ENCODE measurements at regions not wholly inside any gene's neighbourhood (a gene's known extent, or its start where the extent isn't known, plus 50 kb on each side); places are given as distances from the start of the nearest gene placed in this dataset.

DNA sequence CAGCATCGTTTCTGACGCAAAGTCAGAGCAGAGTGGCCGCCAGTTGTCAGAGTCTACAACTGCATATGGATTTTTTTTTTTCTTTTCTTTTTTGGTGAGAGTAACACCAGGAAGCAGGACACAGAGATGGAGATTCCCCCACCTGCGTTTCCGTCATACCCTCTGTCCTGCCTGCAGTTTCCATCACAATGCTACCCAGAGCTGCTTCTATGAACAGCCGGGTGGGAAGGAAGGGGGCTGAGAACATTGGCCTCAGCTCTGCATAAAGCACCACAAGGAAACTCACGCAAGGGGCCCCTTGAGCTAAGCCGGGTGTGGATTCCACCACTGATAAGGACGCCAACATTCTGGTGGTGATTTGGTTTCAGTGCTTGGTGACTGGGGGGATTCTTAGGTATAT, 183.5 kb upstream of the AFDN start:
- no peak for DNase-seq

DNA sequence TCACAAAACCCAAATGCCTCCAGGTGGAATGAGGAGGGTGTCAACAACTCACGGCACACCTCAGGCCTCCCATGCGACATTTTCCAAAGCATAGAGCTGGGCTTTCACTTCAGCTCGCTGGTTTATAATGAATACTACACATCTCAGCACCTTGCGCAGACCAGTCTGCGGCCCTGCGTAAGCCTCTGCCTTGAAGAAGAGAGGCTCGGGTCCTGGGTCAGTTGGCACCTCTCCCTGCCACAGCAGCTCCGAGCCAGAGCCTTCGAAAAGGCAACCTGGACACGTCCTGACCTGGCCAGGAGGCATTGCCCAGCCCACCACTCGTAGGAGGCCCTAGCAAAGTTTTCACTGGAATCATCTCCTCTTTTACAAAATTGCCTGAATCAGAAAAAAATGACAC, 183.0 kb upstream of the AFDN start:
- no peak for DNase-seq

DNA sequence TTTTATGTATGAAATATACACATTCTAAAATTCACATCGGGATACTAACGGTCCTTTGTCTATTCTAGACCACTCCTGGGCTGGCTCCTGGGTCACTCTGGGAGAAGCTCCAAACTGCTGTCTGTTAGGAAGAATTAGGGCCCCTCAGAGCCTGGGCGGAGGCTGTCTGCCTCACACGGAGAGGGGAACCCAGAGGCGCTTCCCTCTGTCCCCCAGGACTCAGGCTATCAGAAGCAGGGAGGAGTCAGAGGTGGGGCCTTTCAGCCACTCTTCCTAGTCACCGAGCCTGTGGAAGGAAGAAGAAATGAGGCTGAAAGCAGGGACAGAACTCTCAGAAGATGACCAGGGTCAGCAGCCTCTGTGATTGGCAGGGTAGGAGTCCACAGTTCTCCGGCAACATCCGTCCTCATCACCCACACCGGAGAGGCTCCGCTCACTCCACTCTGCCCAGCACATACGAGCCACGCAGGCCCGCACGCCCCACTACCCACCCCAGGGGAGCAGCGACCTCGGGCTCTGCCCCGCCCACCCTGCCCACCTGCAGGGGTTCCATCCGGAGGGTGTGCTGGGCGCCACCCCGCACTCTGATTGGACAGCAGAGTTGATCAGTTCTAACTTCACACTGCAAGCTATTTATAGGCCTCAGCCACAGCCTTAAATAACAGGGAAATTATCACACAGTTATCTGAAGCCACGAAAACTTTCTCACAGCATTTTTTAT, 182.1 kb upstream of the AFDN start:
- no peak for DNase-seq

DNA sequence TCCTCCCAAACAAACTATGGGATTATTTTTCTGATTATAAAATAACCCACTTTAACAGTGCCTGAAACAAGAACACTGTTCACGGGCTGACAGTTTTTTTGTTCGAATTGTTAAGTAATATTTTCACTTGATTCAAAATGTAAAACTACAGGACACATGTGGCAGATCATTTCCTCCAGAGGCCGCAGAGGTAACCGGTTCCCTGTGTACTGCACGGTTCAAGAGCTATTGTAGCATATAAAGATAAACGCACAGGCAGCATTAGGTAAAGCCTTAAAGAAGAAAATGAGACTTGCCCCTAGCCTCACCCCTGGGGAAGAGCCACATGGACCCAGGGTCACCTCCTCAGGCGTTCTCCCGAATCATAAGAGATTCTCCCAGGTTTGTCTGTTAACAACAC, 181.3 kb upstream of the AFDN start:
- no peak for DNase-seq

DNA sequence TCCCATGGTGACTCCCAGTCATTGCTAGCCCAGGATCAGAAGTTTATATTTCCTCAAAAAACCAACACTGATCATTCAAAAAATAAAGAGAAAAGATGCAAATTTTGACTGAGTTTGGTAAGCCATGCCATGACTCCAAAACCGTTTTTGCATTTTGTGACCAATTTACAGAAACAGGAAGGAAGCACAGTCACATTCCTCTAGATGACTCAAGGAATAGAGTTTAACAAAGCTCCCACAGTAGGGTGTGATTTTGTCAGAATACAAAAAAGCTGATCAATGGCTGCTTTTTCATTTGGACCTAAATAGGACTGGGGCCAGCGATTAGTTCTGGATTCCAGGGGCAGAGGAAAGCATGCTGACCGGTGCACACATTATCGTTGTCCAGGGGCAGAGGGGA, 179.4 kb upstream of the AFDN start:
- DNase-seq = no peak

DNA sequence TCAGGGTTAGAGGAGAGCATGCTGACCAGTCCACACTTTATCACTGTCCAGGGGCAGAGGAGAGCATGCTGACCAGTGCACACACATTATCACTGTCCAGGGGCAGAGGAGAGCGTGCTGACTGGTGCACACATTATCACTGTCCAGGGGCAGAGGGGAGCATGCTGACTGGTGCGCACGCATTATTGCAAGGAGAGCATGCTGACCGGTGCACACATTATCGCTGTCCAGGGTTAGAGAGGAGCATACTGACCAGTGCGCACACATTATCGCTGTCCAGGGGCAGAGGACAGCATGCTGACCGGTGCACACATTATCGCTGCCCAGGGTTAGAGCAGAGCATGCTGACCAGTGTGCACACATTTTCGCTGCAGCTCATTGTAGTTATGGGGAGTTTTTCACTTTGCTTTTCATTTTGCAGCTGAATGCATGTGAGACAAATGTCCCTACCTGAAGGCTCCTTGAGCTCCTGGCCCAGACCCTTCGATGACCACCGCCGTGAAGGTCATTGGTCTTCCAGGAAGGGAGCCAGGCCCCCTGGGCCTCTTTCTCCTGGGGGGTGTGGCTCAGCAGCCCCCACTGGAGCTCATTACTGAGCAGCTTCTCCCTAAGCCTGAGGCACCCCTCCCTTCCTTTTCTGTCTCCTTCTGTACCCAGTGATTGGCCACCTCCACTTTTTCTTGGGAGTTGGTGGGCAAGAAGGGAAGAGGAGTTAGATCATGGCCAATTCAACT, 178.8 kb upstream of the AFDN start:
- no peak for DNase-seq

DNA sequence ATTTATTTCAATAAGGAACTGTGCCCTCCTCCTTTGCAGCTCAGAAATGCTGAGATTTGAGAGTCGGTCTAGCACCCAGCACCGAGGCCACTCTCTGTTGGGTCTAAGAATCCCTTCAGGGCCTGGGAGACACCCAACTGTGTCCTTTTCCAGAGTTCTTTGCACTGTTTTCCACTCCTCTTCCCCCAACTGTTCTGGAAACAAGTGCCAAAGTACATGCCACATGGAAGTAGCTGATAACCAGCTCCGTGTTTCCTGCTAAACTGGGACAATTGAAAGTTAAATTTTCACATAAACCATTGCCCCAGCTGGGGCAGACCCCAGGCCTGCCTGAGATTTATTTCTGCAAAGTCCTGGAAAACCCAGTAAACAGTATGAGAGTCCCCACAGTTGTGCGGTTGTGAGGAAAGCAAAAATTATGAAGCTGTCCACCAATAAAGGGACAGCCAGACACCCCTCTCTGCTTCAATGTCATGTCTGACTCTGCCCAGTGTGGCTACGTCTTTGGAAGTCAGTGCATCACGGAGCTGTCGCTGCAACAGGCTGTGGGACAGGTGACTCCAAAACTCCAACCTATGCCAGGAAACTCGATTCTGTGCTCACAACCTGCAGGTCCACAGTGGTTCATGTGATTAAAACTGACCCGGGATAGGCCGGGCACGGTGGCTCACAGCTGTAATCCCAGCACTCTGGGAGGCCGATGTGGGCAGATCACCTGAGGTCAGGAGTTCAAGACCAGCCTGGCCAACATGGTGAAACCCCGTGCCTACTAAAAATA, 178.0 kb upstream of the AFDN start:
- DNase-seq = no peak

DNA sequence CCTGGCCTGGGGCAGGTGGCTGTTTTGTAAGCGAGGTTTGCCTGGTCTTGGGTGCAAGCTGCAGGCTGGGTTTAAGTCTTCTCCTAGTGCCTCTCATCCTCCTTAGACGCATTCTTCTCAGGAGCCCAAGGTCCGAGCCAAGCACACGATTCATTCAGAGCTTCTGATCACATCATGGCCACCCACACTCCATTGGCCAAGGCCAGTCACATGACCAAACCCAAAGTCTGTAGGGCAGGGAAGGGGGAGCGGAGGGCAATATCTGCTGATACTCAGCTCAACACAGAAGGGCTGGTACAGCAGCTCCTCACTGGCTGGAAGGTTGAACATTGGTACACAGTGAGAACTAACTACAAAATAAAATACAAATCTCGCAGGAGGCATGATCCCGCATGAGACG, 177.2 kb upstream of the AFDN start:
- no peak for DNase-seq

DNA sequence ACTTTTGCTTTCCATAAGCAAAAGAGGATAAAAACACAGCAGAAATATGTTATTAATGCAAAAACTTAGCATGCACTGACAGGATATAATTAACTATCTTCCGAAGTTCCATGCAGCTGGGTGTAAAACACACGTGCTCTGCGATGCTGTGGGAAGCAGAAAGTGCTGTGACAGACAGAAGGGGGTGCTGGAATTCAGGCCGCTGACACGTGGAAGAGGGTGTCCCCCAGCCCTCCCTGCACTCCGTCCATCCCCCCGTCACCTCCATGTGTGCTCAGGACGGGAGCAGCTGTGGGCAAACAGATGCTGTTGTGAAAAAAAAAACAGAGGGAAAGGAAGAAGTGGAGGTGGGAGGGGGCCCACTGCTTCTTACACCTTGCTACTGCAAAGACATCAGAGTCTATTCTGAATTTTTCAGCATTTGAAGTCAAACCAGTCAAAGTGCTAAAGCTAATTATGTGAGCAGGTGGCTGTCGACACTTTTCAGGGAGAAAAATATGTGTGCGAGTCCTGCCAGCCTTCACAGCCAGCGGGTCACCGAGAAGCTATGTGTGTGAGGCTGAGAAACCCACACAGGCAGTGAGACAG, 175.9 kb upstream of the AFDN start:
- no peak for DNase-seq

DNA sequence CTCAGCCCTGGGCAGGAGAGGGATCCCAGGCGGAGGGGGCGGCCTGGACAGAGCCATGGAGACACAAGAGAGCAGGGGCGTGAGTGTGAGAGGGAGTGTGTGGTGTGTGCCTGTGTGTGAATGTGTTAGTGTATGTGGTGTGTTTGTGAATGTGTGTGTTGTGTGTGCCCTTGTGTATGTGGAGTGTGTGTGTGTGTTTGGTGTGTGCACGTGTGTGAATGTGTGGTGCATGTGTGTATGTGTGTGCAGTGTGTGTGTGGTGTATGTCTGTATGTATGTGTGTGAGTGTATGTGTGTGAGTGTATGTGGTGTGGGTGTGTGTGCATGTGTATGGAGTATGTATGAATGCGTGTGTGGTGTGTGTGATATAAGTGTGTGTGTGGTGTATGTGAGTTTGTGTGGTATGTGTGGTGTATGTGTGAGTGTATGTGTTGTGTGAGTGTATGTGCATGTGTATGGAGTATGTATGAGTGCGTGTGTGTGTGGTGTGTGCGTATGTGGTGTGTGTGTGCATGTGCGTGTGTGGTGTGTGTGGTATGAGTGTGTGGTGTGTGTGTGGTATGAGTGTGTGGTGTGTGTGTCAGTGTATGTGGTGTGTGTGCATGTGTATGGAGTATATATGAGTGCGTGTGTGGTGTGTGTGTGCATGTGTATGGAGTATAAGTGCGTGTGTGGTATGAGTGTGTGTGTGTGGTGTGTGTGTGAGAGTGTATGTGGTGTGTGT, 175.2 kb upstream of the AFDN start:
- DNase-seq = no peak

DNA sequence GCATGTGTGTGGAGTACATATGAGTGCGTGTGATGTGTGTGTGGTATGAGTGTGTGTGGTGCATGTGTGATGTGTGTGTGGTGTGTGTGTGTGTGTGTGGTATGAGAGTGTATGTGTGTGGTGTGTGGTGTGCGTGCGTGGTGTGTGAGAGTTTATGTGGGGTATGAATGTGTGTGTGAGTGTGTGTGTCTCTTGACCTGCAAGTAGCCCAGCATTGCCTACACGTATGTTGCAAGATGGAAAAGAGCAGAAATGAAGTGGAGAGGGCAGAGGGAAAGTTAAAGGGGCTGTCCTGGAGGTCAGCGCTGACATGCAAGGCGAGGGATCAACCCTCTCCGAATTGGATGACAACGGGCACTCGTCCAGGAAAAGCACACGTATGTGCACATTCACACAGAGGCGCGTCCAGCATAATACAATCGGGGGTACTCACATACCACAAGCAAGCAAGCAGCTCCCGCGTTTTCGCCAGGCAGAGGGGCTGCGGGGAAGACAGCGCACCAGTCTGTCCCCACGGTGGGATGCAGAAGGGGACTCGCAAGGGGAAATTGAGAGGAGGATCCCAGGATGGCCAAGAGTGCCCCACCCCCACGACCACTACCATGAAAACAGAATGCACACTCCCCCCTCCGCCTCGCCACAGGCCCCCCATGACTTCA, 174.5 kb upstream of the AFDN start:
- no peak for DNase-seq

DNA sequence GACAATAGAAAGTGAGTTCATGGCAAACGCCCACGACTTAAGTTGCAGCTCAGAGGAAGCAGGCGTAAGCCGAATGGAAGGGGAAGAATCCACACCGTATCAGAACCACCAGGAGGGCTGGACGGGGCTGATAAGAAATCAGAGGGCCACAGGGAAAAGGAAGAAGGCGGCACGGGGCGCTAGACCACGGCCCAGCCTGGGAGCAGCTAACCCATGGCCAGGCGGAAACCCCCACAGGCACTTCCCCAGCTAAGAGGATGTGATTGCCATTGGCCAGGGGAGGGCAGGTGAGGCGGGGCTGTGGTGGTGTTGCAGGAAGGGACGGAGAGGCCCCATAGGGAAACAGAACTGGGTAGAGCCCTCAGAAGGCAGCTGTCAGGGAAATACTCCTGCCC, 174.0 kb upstream of the AFDN start:
- DNase-seq = no peak

DNA sequence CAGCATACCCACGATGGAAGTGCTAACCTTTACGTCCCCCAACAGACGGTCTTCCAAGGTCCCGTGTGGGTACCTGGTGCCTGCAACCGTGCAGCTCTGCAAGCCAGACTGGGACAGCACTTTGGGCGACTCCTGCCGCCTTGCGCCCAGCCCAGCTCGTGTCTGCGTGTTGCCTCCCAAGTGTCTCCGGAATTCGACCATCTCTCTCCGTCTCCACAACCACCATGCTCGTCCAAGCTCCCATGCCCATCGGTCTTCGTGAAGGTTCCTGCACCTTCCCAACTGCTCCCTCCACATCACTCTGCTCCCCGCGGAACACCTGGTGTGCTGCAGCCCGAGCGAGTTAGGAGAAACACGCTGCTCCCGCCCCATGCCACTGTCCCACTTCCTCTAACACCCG, 173.2 kb upstream of the AFDN start:
- DNase-seq = no peak

DNA sequence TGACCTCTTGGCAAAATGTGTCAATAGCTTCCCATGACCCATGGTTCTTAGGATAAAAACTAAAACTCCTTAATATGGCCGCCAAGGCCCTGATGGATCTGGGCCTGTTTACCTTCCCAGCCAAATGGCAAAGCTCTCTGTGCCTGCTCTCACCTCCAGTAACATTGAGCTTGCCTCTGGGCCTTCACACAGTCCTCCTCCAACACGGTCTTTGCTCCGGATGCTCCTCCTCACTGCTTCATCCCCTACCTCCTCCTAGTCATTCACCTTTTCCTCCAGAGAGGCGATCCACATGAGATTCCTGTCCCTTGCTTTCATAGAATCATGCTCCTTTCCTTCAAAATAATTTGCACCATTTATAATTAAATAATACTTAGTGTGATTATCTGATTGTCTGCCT, 172.3 kb upstream of the AFDN start:
- DNase-seq = no peak

DNA sequence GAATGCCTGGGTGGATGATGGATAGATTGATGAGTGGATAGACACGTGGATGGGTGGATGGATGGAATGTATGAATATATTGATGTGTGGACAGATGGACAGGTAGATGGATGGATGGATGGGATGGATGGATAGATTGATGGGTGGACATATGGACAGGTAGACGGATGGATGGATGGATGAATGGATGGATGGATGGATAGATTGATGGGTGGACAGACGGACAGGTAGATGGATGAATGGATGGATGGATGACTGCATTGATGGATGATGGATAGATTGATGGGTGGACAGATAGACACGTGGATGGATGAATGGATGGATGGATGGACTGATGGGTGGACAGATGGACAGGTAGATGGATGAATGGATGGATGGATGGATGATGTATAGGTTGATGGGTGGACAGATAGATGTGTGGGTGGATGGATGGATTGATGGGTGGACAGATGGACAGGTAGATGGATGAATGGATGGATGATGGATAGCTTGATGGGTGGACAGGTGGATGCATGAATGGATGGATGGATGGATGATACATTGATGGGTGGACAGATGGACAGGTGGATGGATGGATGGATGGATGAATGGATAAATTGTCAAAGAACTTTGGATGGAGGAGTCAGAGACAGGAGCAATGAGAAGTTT, 171.4 kb upstream of the AFDN start:
- DNase-seq = no peak

DNA sequence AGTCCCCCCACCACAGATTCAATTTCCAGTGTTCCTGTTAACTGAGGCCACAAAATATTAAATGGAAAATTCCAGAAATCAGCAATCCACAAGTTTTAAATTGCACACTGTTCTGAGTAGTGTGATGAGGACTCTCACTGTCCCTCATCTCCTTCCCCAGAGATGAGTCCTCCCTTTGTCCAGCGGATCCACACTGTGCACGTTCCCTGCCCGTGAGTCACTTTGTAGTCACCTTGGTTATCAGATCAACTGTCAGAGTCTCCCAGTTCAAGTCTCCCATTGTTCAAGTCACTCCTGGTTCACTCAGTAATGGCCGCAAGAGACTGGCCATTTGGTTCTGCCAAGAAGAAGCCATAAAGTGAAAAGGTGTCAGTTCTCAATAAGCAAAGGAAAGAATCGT, 168.6 kb upstream of the AFDN start:
- no peak for DNase-seq

DNA sequence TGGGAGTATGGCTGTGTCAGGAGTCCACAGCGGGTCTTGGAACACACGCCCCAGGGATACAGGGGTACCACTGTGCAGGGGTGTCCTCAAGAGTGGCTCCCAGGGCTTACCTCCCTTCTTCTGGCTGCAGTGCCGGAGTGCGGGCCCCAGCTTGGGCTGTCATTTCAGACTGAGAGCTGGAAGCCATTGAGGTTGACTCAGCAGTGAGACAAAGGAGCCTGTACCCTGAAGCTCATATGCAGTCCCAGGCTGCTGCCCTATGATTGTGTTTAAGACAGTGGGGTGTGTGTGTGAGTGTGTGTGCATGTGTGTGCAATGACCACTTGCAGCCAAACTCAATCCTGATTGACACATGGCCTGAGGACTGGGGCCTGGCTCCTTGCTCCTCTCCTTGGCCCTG, 167.7 kb upstream of the AFDN start:
- no peak for DNase-seq

DNA sequence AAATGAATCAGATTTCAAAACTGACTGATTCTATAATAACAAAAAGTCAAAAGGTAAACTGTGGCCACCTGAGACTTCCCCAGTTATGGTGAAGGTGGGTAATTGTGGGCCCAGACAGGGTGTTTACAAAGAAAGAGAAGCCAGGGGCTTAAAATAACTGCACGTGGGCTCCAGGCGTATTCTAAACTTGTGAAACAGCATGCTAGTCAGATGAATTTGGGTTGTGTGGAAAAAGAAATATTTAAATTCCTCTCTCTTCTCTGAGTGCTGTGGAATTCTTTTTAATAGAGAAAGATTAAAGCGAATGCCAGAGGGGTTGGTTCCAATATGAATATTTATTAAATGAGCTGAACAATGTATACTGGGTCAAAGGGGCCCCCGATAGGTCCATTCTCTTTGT, 166.3 kb upstream of the AFDN start:
- no peak for DNase-seq

DNA sequence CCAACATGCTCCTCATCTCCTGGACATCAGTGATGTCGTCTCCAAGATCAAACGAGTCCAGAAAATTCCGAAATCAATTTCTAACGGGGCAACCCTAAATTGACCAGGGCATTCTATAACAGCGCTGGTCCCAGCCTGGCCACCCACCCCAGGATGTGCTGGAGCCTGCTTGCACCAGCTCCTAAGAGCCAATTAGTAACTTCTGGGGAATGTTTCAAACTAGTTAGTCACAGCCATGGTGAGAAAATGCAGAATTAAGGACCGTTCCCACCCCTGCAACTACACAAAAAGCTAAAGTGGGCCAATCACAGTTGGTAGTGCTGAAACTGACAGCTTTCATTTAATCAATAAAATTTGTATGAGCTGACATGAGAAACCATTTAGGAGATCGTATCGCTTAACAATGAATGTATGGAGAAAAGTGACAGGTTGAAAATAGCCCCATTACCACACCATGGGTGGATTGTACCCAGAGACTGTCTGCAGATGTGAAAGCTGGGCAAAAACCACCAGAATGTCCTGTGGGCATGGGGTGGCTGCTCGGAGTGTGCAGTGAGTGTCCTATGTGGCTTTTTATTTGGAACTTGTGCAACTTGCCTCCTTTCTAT, 165.7 kb upstream of the AFDN start:
- no peak for DNase-seq

DNA sequence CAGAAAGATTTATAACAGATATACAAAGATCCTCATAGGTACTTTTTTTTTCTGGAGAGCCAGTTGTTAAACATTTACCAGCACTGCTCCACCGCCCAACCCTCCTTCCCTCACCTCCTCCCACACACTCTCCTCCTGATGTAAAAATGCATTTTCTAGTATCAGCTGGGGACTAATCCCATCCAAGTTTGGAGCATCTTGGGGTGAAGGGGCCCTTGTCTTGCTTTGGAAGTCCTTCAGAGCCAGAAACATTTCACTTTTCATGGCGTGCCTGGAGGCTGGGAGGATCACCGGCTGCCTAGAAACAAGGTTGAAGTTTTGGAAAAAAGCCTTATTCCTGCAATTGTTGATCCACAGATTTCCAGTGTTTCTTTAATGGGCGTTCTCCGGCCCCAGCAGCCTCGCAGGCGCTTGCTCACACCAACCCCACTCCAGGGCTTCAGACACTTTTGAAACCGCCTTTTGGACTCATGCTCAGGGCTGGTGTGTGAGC, 165.1 kb upstream of the AFDN start:
- DNase-seq = no peak
